ENCODE measurements at regions not wholly inside any gene's neighbourhood (a gene's known extent, or its start where the extent isn't known, plus 50 kb on each side); places are given as distances from the start of the nearest gene placed in this dataset.

GRCh38 chr20:7497985-7498384 lies 442.3 kb downstream of the HAO1 start:
- TF ChIP-seq POLR2AphosphoS5 (IDR thresholded peaks at IDR 0.05) (no peak), EP300 (IDR thresholded peaks at IDR 0.05) (no peak), POLR2A (IDR thresholded peaks at IDR 0.05) (no peak), CTCF (IDR thresholded peaks at IDR 0.05) (no peak)
- DNase-seq: no peak
- Histone ChIP-seq H3K4me3 (no peak overlapping the region), H3K4me1 (no peaks in the 10 kb centered on the region), H3K36me3 (no peaks in the 10 kb centered on the region), H3K9me3 (no peaks in the 10 kb centered on the region), H3K27ac (no peak overlapping the region), H3K27me3 (no peaks in the 10 kb centered on the region)
- intact Hi-C loops (cut with DNase I): no loop called here
- WGBS, 2 donors: 91 to 92% methylated on average over 1 of the region's 1 CpG

GRCh38 chr20:7499201-7499600 lies 441.1 kb downstream of the HAO1 start:
- Histone ChIP-seq H3K36me3 (no peaks in the 10 kb centered on the region), H3K27me3 (no peaks in the 10 kb centered on the region), H3K9me3 (no peaks in the 10 kb centered on the region), H3K27ac (no peak overlapping the region), H3K4me3 (no peak overlapping the region), H3K4me1 (no peaks in the 10 kb centered on the region)
- intact Hi-C loops (cut with DNase I): no loop called here
- TF ChIP-seq POLR2AphosphoS5 (IDR thresholded peaks at IDR 0.05): no peak
- DNase-seq: no peak

GRCh38 chr20:7500231-7500663 lies 440.0 kb downstream of the HAO1 start:
- H3K4me3 ChIP-seq: no peak overlapping the region
- H3K27ac ChIP-seq: no peak overlapping the region
- intact Hi-C loops (cut with DNase I): no loop called here
- TF ChIP-seq POLR2A (IDR thresholded peaks at IDR 0.05) (no peak), EP300 (IDR thresholded peaks at IDR 0.05) (no peak), POLR2AphosphoS5 (IDR thresholded peaks at IDR 0.05) (no peak), CTCF (IDR thresholded peaks at IDR 0.05) (no peak)
- WGBS, 2 donors: 80 to 90% methylated on average over 1 of the region's 1 CpG
- H3K36me3 ChIP-seq: no peaks in the 10 kb centered on the region
- H3K9me3 ChIP-seq: no peaks in the 10 kb centered on the region
- no peaks in the 10 kb centered on the region for H3K4me1 ChIP-seq
- no peak for DNase-seq
- H3K27me3 ChIP-seq: no peaks in the 10 kb centered on the region

GRCh38 chr20:7503501-7503900 lies 436.8 kb downstream of the HAO1 start:
- WGBS, 2 donors: 47 to 51% methylated on average over 3 of the region's 3 CpGs
- intact Hi-C loops (cut with DNase I): no loop called here
- H3K9me3 ChIP-seq: no peaks in the 10 kb centered on the region
- no peak for TF ChIP-seq EP300 (IDR thresholded peaks at IDR 0.05)
- no peak for TF ChIP-seq POLR2AphosphoS5 (IDR thresholded peaks at IDR 0.05)
- TF ChIP-seq POLR2A (IDR thresholded peaks at IDR 0.05): no peak
- TF ChIP-seq CTCF (IDR thresholded peaks at IDR 0.05): no peak
- no peak overlapping the region for H3K4me3 ChIP-seq
- H3K27ac ChIP-seq: no peak overlapping the region
- no peaks in the 10 kb centered on the region for H3K4me1 ChIP-seq
- H3K36me3 ChIP-seq: no peaks in the 10 kb centered on the region
- DNase-seq: no peak
- H3K27me3 ChIP-seq: no peaks in the 10 kb centered on the region

- Histone ChIP-seq H3K9me3 (no peaks in the 10 kb centered on the region), H3K4me3 (no peak overlapping the region), H3K36me3 (no peaks in the 10 kb centered on the region), H3K4me1 (no peaks in the 10 kb centered on the region), H3K27ac (no peak overlapping the region), H3K27me3 (no peaks in the 10 kb centered on the region)
- DNase-seq: no peak
- 65 to 77% methylated on average over 4 of the region's 4 CpGs for WGBS, 2 donors
- intact Hi-C loops (cut with DNase I): no loop called here
- no peak for TF ChIP-seq POLR2AphosphoS5 (IDR thresholded peaks at IDR 0.05)
Observed at GRCh38 chr20:7505152-7505834, 435.0 kb downstream of the HAO1 start.

GRCh38 chr20:7505835-7506221 lies 434.4 kb downstream of the HAO1 start:
- no peaks in the 10 kb centered on the region for H3K4me1 ChIP-seq
- 91 to 92% methylated on average over 4 of the region's 4 CpGs for WGBS, 2 donors
- no peaks in the 10 kb centered on the region for H3K9me3 ChIP-seq
- intact Hi-C loops (cut with DNase I): no loop called here
- H3K27me3 ChIP-seq: no peaks in the 10 kb centered on the region
- DNase-seq: no peak
- TF ChIP-seq POLR2AphosphoS5 (IDR thresholded peaks at IDR 0.05) (no peak), POLR2A (IDR thresholded peaks at IDR 0.05) (no peak), EP300 (IDR thresholded peaks at IDR 0.05) (no peak), CTCF (IDR thresholded peaks at IDR 0.05) (no peak)
- no peak overlapping the region for H3K27ac ChIP-seq
- no peaks in the 10 kb centered on the region for H3K36me3 ChIP-seq
- H3K4me3 ChIP-seq: no peak overlapping the region

Data from sigmoid colon (tissue), 6 donors.